Smooth muscle cell (in vitro differentiated cells): ENCODE measurements at regions not wholly inside any gene's neighbourhood (a gene's known extent, or its start where the extent isn't known, plus 50 kb on each side); places are given as distances from the start of the nearest gene placed in this dataset.

Source experiments
- DNase-seq: peaks from one replicate; lab custom pipeline; 2025; ENCODE audit not compliant: unreplicated experiment; lab: John Stamatoyannopoulos, UW
- H2AFZ ChIP-seq: fragments of 200-600 bp; sonication (generic); 2 replicates; pipeline ENCODE4 v1.6.0; 2016; ENCODE audit warnings: antibody characterized with exemption, low read depth, mild to moderate bottlenecking
- H3F3A ChIP-seq: fragments of 200-600 bp; sonication (generic); 2 replicates; pipeline ENCODE4 v1.6.0; 2017; ENCODE audit warnings: antibody characterized with exemption, low read depth
- H3K27ac ChIP-seq: fragments of 200-600 bp; sonication (generic); 2 replicates; pipeline ENCODE4 v1.5.1; 2016; ENCODE audit warnings: low read depth, mild to moderate bottlenecking
- H3K27me3 ChIP-seq: fragments of 200-600 bp; sonication (generic); 2 replicates; pipeline ENCODE4 v1.6.1; 2016; ENCODE audit warnings: low read depth, mild to moderate bottlenecking
- H3K36me3 ChIP-seq: fragments of 200-600 bp; sonication (generic); 2 replicates; pipeline ENCODE4 v1.5.1; 2016; ENCODE audit warnings: low read depth
- H3K4me1 ChIP-seq: fragments of 200-600 bp; sonication (generic); 2 replicates; pipeline ENCODE4 v1.5.1; 2016; ENCODE audit warnings: low read depth
- H3K4me2 ChIP-seq: fragments of 200-600 bp; sonication (generic); 2 replicates; pipeline ENCODE4 v1.6.0; 2016; ENCODE audit warnings: mild to moderate bottlenecking
- H3K4me3 ChIP-seq: fragments of 200-600 bp; sonication (generic); 2 replicates; pipeline ENCODE4 v1.5.1; 2016; ENCODE audit warnings: mild to moderate bottlenecking
- H3K79me2 ChIP-seq: fragments of 200-600 bp; sonication (generic); 2 replicates; pipeline ENCODE4 v1.6.0; 2016; ENCODE audit warnings: low read depth, mild to moderate bottlenecking
- H3K9ac ChIP-seq: fragments of 200-600 bp; sonication (generic); 2 replicates; pipeline ENCODE4 v1.6.0; 2016; ENCODE audit warnings: low read depth
- H3K9me3 ChIP-seq: fragments of 200-600 bp; sonication (generic); replicated peaks from 2 replicates; pipeline ENCODE4 v1.5.1; 2016; ENCODE audit warnings: low read depth
- H4K20me1 ChIP-seq: fragments of 200-600 bp; sonication (generic); 2 replicates; pipeline ENCODE4 v1.6.0; 2016; ENCODE audit warnings: low read depth
- WGBS: methylation state at CpG from one replicate; pipeline ENCODE4 v1.1.7; 2016; ENCODE audit warnings: low lambda C conversion rate; 5-methylcytosine and 5-hydroxymethylcytosine counted together
- TF ChIP-seq, protein P1 (sequence below): fragments of 200-600 bp; sonication (generic); IDR thresholded peaks from 2 replicates; pipeline ENCODE4 v1.5.1; 2017; ENCODE audit warnings: borderline replicate concordance, mild to moderate bottlenecking, antibody characterized with exemption; ENCODE audit not compliant: insufficient read depth, poor library complexity, severe bottlenecking

DNA sequence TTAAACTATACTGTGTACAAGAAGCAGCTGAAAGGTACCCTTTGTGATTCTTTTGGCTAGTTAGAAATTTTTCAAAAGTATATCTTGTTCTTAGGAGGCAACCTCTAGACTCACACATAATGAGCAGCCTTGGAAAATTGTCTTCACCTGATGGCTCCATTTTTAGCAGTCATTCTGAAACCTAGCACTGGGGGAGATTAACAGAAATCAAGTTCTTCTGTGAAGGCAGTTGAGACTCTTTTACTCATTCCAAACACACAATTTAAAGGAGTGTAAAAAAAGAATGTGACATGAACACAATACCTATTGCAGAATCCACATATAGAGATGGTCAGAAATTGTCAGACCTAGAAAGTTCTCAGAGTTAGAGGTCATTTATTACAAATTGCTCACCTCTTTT is 197.7 kb downstream of the UBE2E3 start:
- no peaks in the 10 kb centered on the region for H3K9me3 ChIP-seq
- TF ChIP-seq, protein P1, sequence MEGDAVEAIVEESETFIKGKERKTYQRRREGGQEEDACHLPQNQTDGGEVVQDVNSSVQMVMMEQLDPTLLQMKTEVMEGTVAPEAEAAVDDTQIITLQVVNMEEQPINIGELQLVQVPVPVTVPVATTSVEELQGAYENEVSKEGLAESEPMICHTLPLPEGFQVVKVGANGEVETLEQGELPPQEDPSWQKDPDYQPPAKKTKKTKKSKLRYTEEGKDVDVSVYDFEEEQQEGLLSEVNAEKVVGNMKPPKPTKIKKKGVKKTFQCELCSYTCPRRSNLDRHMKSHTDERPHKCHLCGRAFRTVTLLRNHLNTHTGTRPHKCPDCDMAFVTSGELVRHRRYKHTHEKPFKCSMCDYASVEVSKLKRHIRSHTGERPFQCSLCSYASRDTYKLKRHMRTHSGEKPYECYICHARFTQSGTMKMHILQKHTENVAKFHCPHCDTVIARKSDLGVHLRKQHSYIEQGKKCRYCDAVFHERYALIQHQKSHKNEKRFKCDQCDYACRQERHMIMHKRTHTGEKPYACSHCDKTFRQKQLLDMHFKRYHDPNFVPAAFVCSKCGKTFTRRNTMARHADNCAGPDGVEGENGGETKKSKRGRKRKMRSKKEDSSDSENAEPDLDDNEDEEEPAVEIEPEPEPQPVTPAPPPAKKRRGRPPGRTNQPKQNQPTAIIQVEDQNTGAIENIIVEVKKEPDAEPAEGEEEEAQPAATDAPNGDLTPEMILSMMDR = no peak
- no peak overlapping the region for H3K27ac ChIP-seq
- H3K36me3 ChIP-seq = no peaks in the 10 kb centered on the region
- peaks cover 3% of the 10 kb centered on the region for H3K4me1 ChIP-seq
- H2AFZ ChIP-seq = no peak overlapping the region
- H3F3A ChIP-seq = no peaks in the 10 kb centered on the region
- H3K27me3 ChIP-seq = no peaks in the 10 kb centered on the region
- DNase-seq = no peak
- no peaks in the 10 kb centered on the region for H4K20me1 ChIP-seq
- no peak overlapping the region for H3K9ac ChIP-seq
- H3K4me2 ChIP-seq = no peak overlapping the region
- H3K79me2 ChIP-seq = no peaks in the 10 kb centered on the region
- no peak overlapping the region for H3K4me3 ChIP-seq

DNA sequence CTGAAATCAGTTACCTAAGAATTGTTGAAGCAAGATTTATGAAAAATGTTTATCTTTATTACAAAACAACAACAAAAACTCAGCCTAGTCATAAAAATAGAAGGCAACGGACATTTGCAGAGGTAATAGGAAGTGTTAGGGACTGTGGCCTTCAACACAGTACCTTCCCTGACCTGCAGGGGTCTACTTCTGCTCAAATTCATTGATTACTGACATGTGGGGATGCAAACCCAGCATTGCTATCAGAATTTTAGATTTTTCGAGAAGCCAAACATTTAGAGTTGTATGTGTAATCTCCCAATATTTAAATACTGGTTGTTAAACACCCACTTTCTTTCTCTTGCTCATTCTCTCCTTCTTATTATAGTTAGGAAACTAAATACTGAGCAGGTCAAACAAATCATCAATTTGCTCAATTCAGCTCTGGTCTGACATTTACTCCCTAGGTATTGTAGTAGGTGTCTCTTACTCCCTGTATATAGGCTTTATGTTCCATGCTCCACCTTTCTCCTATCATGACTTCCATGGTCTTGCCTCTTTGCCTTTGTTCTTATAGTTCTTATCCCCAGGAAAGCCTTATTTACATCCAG is 198.5 kb downstream of the UBE2E3 start:
- H3K9me3 ChIP-seq = no peaks in the 10 kb centered on the region
- H3F3A ChIP-seq = no peaks in the 10 kb centered on the region
- no peaks in the 10 kb centered on the region for H3K36me3 ChIP-seq
- no peak overlapping the region for H3K4me2 ChIP-seq
- H2AFZ ChIP-seq = no peak overlapping the region
- TF ChIP-seq, protein P1 = peak; percentile 24
- no peak overlapping the region for H3K4me3 ChIP-seq
- no peaks in the 10 kb centered on the region for H4K20me1 ChIP-seq
- no peaks in the 10 kb centered on the region for H3K27me3 ChIP-seq
- DNase-seq = no peak
- no peaks in the 10 kb centered on the region for H3K79me2 ChIP-seq
- no peak overlapping the region for H3K9ac ChIP-seq
- 67% methylated on average over 2 of the region's 2 CpGs for WGBS
- H3K4me1 ChIP-seq = peaks cover 3% of the 10 kb centered on the region
- no peak overlapping the region for H3K27ac ChIP-seq

DNA sequence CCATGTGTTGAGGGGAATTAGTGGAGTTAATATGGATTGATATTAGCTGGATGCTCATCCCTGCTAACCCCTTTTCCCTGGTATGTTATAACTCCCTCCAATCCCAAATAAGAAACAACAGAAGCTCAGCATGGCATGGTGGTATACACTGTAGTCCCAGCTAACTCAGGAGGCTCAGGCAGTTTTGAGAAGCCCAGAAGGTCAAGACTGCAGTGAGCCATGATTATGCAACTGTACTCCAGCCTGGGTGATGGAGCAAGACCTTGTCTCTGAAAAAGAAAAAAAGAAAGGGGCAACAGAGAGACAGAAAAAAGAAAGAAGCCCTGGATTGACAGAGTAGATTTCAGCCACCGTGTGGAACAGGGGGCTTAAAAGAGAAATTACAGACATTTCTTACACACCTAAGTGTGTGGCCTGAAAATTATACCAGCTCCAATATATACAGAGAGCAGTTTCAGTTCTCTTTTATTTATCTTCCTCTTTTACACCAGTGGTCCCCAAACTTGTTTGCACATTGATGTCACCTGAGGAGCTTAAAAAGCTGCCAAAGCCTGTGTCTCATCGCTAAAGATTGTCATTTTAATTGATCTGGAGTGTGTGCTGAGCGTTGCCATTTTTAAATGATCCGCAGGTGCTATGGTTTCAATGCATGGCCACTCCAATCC is 203.6 kb downstream of the UBE2E3 start:
- H3K27me3 ChIP-seq = no peaks in the 10 kb centered on the region
- no peaks in the 10 kb centered on the region for H3F3A ChIP-seq
- TF ChIP-seq, protein P1 = no peak
- H4K20me1 ChIP-seq = no peaks in the 10 kb centered on the region
- no peak overlapping the region for H3K9ac ChIP-seq
- H3K36me3 ChIP-seq = no peaks in the 10 kb centered on the region
- H3K4me1 ChIP-seq = no peaks in the 10 kb centered on the region
- H3K4me3 ChIP-seq = no peak overlapping the region
- no peak overlapping the region for H3K4me2 ChIP-seq
- H3K9me3 ChIP-seq = no peaks in the 10 kb centered on the region
- H3K27ac ChIP-seq = no peak overlapping the region
- WGBS = 92% methylated on average over 4 of the region's 4 CpGs
- no peak overlapping the region for H2AFZ ChIP-seq
- DNase-seq = no peak
- H3K79me2 ChIP-seq = no peaks in the 10 kb centered on the region

DNA sequence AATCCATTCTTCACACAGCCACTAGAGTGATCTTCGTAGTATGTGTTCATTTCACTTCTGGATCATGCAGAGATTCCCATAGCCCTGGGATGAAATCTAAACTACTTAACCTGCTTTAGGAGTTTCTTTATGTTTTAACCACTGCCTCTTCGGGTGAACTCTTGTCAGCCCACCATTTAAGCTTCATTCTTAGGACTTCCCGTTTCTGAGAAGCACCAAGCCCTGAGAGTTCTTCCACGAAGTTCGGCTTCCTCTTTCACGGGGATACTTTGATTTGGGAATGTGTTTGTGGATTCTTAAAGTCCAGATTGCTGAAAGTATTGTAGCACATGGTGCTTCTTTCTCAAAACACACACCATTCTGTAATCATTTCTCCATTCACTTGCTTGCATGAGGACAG is 205.0 kb downstream of the UBE2E3 start:
- Histone ChIP-seq H3K9me3 (no peaks in the 10 kb centered on the region), H3K27ac (no peak overlapping the region), H3K36me3 (no peaks in the 10 kb centered on the region), H3K9ac (no peak overlapping the region), H3K4me3 (no peak overlapping the region), H3K79me2 (no peaks in the 10 kb centered on the region), H3K4me1 (no peaks in the 10 kb centered on the region), H2AFZ (no peak overlapping the region), H3K27me3 (no peaks in the 10 kb centered on the region), H3K4me2 (no peak overlapping the region), H4K20me1 (no peaks in the 10 kb centered on the region), H3F3A (no peaks in the 10 kb centered on the region)
- DNase-seq = no peak
- TF ChIP-seq, protein P1 = no peak
- 94% methylated on average over 6 of the region's 6 CpGs for WGBS
